Uterus (tissue), 2 donors: ENCODE measurements at regions not wholly inside any gene's neighbourhood (a gene's known extent, or its start where the extent isn't known, plus 50 kb on each side); places are given as distances from the start of the nearest gene placed in this dataset.

Source experiments
- POLR2A ChIP-seq, 2 donors: fragments of 450-650 bp; IDR thresholded peaks; one replicate each; pipeline ENCODE4 v1.6.1; 2016; ENCODE audit warnings: antibody characterized with exemption in 2 of 2, mild to moderate bottlenecking in 1 of 2, moderate library complexity in 1 of 2
- TF ChIP-seq, protein P1 (sequence below), 4 experiments: fragments of 200-600 bp in 2 of 4; fragments of 450-650 bp in 2 of 4; sonication (generic) in 2 of 4; IDR thresholded peaks; one replicate each; pipeline ENCODE4 v1.5.1; 2016 to 2019; ENCODE audit warnings: antibody characterized with exemption in 4 of 4, mild to moderate bottlenecking in 2 of 4, moderate library complexity in 1 of 4

DNA sequence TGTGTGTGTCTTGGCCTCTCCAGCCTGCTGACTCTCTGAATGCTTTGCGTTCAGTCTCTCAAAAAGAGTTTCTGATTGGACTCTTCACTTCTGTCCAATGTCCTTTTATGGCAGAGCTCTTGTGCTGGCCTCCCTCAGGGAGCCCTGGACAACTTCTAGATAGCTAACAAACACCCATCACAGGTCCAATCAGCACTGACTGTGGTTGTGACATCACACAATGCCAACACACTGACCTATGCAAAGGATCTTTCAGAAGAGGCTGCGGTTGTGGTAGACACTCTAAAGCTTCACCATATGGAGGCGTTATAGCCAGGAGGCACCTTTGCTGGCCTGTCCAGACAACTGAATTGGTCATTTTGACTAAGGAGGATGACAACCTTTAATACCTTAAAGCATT lies 53.8 kb upstream of the LSM6 start:
- no peak for TF ChIP-seq POLR2A (IDR thresholded peaks at IDR 0.05)
- TF ChIP-seq, protein P1, sequence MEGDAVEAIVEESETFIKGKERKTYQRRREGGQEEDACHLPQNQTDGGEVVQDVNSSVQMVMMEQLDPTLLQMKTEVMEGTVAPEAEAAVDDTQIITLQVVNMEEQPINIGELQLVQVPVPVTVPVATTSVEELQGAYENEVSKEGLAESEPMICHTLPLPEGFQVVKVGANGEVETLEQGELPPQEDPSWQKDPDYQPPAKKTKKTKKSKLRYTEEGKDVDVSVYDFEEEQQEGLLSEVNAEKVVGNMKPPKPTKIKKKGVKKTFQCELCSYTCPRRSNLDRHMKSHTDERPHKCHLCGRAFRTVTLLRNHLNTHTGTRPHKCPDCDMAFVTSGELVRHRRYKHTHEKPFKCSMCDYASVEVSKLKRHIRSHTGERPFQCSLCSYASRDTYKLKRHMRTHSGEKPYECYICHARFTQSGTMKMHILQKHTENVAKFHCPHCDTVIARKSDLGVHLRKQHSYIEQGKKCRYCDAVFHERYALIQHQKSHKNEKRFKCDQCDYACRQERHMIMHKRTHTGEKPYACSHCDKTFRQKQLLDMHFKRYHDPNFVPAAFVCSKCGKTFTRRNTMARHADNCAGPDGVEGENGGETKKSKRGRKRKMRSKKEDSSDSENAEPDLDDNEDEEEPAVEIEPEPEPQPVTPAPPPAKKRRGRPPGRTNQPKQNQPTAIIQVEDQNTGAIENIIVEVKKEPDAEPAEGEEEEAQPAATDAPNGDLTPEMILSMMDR (IDR thresholded peaks at IDR 0.05), result no peak
